Stimulated activated CD4-positive, alpha-beta T cell treated with anti-CD3 and anti-CD28 coated beads, Interleukin-2, amount 100 ng/mL, for 4 hours (primary cell): ENCODE measurements at regions not wholly inside any gene's neighbourhood (a gene's known extent, or its start where the extent isn't known, plus 50 kb on each side); places are given as distances from the start of the nearest gene placed in this dataset.
"Not testable (repeated sequence)": the region's sequence is repeated elsewhere in the genome, so short reads cannot be mapped to it uniquely, and the experiment has no call there.

ENCODE experiments used
- DNase-seq: peaks from one replicate; pipeline ENCODE4 v3.0.0-alpha.2; 2020; ENCODE audit warnings: low read depth

- DNase-seq: not testable (repeated sequence)
These were observed 197.6 kb upstream of the FBN2 start for GRCh38 chr5:128735656-128736055.

DNA sequence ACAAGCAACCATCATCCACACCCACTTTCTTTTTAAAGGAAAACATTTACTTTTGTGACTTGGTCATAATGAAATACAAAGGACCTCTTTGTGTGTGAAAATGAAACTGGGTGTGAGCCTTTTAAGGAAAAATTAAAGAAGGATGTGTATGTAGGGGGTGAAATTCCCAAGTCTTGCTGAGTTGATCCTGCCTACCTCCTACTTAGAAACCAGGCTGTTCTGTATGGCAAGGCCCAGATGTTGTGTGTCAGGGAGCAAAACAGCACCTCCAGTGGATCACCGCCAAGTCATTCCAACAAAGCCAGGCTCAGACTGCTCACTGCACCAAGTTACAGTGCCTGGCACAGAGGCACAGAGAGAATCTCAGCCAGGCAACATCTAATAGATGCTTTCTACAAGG lies 198.5 kb upstream of the FBN2 start:
- no peak for DNase-seq

- no peak for DNase-seq
These were observed 211.3 kb upstream of the FBN2 start for GRCh38 chr5:128749136-128749898.

GRCh38 chr5:128750155-128750554 lies 212.1 kb upstream of the FBN2 start:
- no peak for DNase-seq

DNA sequence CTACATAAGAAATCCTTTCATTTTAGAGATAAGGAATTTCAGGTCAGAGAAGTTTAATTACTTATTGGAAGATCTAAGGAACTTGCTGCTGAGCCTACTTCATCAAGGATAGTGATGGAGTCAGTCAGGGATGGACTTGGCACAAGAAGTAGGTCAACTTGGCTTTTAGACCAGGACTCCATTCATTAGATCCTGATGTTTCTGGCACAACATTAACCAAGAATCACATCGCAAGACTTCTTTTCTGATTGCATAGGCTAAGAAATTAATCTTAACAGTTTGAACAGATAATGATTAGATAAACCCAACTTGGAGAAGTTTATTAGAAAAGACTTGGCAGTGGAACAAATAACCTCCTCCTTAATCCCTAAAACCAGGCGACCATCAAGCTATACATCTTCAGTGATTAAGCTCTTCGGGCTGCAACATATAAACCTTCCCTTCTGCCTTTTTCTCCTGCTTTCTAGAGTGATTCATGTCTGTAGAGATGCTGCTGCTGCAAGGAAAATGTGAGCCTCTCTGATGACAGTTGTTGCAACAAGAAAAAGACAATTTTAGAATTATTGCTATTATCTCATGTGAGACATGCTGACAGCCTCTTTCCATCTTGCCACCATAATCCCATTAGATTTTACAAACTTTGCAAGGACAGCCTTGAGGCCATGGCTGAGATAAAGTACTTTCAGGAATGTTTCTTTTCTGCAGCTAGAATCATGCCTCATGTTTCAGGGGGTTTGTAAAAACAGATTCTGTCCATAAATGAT lies 207.9 kb upstream of the SLC27A6 start:
- no peak for DNase-seq

DNA sequence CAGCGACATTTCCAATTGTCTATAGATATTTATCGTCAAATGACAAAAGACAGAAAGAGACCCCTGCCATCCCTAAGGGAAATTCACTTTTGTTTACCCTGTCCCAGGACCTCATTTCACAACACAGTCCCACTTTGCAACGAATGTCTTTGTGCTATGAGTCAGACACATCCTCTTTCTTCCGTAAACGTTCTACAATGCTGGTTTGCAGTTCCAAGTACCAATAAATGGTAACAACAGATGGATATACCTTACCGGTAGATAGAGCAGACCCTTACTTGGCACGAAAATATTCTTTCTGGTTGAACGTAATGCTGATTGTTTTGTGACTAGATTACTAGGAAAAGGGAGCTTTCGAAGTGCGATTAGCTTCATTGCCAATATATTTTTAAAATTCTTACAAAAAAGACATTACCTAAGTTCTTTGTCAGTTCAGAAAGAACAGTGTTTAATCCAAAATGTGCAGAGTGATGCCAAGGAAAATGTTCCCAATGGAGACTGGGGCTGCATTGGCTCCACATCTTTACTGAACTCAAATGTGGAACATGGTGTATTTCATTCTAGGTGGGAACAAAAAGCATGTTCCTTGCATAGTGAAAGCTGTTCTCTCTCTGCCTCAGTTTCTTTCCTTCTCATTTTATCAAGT lies 202.5 kb upstream of the SLC27A6 start:
- DNase-seq: no peak

- no peak for DNase-seq
These were observed 202.0 kb upstream of the SLC27A6 start for GRCh38 chr5:128763321-128763720.

DNA sequence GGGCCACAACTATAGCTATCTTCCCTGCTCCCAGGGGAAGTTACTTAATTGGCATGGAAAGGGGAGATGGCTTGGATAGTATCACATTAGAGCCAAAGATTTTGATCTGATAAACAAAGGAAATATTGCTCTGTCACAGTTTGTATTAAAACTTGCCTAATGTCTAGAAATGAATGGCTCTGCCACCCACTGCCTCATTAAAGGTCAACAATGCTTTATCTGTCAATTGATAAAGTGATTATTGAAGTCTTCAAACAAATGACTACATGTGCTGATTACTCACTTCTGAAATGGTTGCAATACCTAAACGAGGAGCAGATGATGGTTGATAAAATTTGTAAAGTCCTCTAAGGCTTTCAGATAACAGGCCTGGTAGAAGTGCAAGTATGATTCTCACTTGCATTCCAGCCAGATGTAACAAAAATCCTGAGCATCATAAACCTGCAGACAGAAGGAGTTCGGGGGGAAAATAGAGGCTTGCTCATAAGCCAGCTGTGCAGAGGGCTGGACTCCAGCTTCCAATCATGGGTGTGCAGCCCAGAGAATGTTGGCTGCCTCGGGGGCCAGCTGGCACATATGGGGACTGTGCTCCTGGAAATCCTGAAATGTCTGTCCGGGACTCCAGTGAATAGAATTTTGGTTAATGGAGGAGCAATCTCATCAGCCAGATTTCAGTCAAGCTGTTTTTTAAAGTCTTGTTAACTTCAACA lies 200.5 kb upstream of the SLC27A6 start:
- DNase-seq: no peak

- no peak for DNase-seq
These were observed 199.7 kb upstream of the SLC27A6 start for GRCh38 chr5:128765448-128766061.

GRCh38 chr5:128766406-128766805 lies 198.9 kb upstream of the SLC27A6 start:
- no peak for DNase-seq

DNA sequence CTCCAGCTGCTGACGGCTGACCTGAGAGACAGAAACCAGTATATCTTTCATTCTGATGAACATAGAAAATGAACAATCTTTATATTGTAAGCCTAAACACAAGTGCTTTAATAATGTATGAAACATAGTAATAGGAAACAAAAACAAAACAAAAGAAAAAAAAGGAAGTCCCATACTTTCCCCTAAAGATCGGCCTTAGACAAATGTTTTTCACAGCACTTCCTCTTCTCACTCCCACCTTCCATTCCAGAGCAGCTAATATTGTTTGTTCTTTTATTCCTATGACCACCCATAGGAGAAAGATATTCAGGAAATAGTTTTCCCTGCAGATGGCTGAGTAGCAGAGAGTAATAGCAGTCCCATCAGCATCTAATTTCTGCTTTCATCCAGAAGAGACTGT lies 194.4 kb upstream of the SLC27A6 start:
- DNase-seq: no peak

DNA sequence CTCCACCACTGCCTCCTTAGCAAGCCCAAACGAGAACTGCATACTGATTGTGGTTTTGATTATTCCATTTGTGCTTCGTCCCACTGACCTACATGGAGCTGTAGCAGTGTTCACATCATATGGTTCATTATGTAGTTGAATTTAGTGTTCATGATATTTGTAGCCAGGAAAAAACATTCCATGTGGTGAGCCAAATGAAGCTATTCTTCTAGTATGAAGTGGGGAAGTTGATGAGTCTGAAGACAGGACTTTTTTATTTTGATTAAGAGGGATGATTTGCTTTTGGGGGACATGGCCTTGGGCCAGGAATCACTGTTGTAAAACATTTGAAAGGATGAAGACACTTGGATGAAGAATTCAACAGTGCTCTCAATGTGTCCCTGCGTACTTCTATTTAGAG lies 192.9 kb upstream of the SLC27A6 start:
- DNase-seq: no peak

GRCh38 chr5:128773378-128773777 lies 191.9 kb upstream of the SLC27A6 start:
- DNase-seq: no peak

- no peak for DNase-seq
These were observed 190.7 kb upstream of the SLC27A6 start for GRCh38 chr5:128774605-128775004.

DNA sequence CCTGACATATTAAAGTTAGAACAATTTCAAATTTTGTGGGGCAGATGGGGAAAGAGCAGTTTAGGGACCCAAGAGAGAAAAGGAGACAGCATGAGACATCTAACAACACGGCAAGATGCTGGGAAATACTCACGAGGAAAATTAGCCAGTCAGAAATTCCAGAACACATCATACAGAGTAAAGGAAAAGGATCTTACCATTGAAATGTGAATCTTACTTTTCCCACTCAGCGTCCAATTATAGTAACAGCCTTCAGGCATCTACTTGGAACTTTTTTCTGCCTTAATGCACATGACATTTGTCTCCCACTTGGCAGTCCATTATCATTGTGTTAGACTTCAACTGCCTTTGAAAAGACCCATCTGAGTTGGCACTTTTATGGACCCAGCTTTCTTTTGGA lies 189.7 kb upstream of the SLC27A6 start:
- no peak for DNase-seq

DNA sequence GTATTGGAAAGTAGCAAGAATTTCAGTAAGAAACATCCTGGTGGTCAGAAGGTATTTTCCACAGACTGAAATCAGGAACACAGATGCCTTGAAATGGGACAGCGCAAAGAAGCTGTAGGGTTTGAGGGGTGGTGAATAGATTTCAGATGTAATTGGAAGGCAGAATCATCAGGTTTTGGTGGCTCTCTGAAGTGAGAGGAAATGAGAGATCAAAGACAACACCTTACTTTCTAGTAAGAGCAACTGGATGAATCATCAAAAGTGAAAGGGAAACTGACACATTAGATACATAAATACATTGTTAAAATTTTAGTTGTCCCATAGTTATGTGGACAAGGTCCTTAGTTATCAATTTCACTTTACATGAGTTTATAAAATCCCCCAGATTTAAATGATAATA lies 188.2 kb upstream of the SLC27A6 start:
- DNase-seq: no peak

DNA sequence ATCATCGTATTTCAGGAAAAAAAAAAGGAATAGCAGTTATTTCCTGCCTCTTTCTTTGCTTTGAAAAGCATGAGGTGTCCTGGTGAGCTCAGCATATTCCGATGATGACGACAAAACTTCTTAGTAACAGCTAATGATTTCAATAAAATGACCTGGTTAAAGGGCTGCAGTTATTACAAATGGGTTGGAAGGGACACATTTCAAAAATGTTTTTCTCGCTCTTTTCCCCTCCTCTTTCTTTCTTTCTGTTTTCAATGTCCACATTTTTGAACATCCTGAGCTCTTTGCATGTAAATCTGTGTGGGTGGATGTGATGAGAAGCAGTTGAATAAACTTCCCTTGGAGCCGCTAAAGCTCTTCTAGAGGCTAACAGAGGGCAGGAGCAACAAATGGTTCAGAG lies 186.8 kb upstream of the SLC27A6 start:
- DNase-seq: no peak

DNA sequence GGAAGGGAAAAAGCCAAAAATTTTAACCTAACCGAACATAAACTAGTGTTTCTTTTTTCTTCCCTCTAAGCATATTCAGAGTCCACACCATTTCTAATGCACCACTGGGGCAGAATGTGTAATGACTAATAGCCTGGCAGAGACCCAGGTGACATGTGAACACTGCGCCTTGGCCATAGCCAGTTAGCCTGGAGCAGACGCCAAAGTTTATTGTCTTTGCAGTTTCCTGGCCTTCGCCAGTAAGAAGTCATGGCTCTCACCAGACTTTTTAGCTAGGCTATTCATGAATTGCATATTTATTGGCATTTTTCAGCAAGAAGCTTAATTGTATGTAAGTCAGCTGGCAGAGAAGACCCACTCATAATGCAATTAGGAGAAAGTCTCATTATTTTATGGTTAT lies 182.8 kb upstream of the SLC27A6 start:
- no peak for DNase-seq

GRCh38 chr5:128784726-128785125 lies 180.6 kb upstream of the SLC27A6 start:
- DNase-seq: no peak

DNA sequence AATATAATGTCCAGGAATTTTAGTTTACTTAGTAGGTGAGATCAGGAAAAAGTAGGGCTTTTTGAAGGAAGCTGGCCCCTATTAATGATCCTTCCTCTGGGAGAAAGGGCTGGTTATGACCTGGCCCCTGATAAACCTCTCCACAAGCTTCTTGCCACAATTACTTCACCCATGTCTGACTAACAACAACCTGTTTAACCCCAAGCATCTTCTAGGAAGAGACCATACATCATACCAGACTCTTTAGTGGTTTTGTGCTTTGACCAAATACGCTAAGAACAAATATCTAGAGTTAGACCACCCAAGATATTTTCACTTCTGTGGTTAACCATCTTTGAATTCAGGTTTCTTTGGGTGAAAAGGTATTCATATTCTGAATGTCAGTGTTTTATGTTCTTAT lies 174.0 kb upstream of the SLC27A6 start:
- DNase-seq: no peak

DNA sequence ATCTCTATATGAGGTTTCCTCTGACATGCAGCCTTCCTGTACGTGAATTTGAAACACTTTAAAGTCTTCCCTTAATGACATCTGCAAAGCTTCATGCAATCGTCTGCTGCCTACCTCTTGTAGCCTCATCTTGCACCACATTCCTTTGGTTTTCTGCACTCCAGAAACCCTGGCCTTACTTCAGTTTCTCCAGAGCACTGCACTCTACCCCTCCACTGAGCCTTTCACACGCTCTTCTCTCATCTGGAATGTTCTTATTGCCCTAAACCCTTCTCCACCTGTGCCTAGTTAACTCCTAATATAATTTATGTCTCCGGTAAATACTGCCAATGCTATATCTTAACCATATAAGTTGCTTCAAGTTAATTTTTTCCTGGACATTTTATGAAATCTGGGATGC lies 168.8 kb upstream of the SLC27A6 start:
- no peak for DNase-seq

DNA sequence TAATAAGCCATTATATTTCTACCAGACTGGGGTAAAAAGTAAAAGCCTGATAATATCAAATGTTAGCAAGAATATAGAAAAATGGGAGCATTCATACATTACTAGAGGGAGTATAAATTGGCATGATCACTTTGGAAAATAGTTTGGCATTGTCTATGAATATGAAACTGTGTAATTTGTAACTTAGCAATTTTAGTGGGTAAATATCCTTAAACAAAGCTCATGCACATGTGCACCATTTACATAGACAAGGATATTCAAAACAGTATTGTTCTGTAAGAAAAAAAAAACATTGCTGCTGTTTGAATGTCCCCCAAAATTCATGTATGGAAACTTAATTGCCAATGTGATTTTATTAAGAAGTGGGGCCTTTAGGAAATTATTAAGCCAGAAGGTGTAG lies 166.4 kb upstream of the SLC27A6 start:
- DNase-seq: no peak
